ENCODE measurements at regions not wholly inside any gene's neighbourhood (a gene's known extent, or its start where the extent isn't known, plus 50 kb on each side); places are given as distances from the start of the nearest gene placed in this dataset.

GRCh38 chr7:28311670-28312069 is 100.6 kb upstream of the CREB5 start:
- TF ChIP-seq GATA2 (IDR thresholded peaks at IDR 0.05; ENCODE audit: low read depth, low read length) (no peak), GATA3 (IDR thresholded peaks at IDR 0.05; ENCODE audit: low read depth, low read length) (no peak)

Data from SH-SY5Y (cell line).